Dendritic cell treated with granulocyte-macrophage colony-stimulating factor and Interleukin-4, amounts not matched to agents 40 ng/mL and 50 ng/mL, for 4 days (primary cell): ENCODE measurements at regions not wholly inside any gene's neighbourhood (a gene's known extent, or its start where the extent isn't known, plus 50 kb on each side); places are given as distances from the start of the nearest gene placed in this dataset.

Source experiments
- H3K27ac Mint-ChIP-seq: one replicate; pipeline ENCODE4 v1.8.0; 2022; ENCODE audit warnings: mild to moderate bottlenecking, mixed read lengths
- H3K27me3 Mint-ChIP-seq: one replicate; pipeline ENCODE4 v1.8.0; 2022; ENCODE audit warnings: mild to moderate bottlenecking, mixed read lengths
- H3K36me3 Mint-ChIP-seq: one replicate; pipeline ENCODE4 v1.8.0; 2022; ENCODE audit warnings: low read depth, mixed read lengths
- H3K4me1 Mint-ChIP-seq: one replicate; pipeline ENCODE4 v1.8.0; 2022; ENCODE audit warnings: low read depth, mixed read lengths
- H3K4me3 Mint-ChIP-seq: one replicate; pipeline ENCODE4 v1.8.0; 2022; ENCODE audit warnings: mild to moderate bottlenecking, moderate library complexity, mixed read lengths
- H3K9me3 Mint-ChIP-seq: one replicate; pipeline ENCODE4 v1.8.0; 2022; ENCODE audit warnings: mixed read lengths
- intact Hi-C: fragments of 100-400 bp; cut with micrococcal nuclease; formaldehyde crosslinking; loops from one replicate; pipeline ENCODE4 v1.15.0; 2022

DNA sequence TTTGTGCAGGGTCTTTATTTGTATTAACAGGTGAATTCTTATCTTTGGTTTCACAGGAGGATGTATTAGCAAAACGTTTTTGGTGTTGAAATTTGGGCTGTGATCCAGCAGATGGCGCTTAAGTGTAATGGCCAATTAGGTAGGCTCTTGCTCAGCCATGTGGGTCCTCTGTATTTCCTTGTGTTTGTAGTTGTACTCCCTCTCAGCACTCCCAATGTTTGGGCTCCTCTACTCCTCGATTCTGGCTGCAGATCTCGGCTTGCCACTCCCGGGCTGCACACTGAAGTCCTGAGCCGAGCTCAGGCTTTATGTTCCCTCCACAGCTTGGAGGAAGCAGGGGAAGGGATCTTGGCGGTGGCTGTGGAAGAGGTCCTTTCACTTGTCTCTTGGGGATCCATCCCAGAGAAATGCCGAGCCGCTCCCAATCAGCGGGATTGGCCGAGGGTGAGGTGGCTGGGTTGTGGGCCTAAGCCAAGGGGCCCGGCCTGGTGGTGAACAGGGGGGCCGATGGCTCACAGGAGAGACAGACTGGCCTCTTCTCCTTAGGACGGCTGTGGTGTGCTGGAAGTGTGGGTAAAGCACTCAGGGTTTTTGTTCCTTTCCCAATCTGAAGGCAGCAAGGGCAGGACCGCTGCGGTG is 133.7 kb downstream of the AEBP2 start:
- intact Hi-C loops = no loop called here
- Mint-ChIP-seq H3K9me3 (no peaks in the 10 kb centered on the region), H3K36me3 (peaks cover 4% of the 10 kb centered on the region), H3K27me3 (no peaks in the 10 kb centered on the region), H3K4me1 (peaks cover 8% of the 10 kb centered on the region), H3K4me3 (no peak overlapping the region), H3K27ac (no peak overlapping the region)

DNA sequence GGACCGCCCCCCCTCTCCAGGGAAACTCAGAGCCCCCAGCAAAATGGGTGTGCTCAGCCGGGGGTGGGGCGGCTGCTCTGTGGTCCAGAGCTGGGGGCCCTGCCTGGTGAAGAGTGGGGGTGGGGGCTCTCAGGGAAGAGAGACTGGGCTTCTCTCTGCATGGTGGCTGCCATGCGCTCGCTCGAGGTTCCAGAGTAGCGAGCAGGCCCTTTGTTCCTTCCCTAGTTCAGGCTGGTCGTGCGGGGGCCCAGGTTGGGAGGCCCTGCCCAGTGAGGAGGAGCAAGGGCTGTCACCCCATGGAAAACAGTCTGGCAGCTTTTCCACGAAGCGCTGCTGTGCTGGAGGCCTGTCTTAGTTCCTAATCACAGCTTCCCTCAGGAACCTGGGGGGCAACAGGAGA is 134.6 kb downstream of the AEBP2 start:
- H3K36me3 Mint-ChIP-seq = peaks cover 8% of the 10 kb centered on the region
- H3K27me3 Mint-ChIP-seq = no peaks in the 10 kb centered on the region
- no peak overlapping the region for H3K27ac Mint-ChIP-seq
- no peaks in the 10 kb centered on the region for H3K9me3 Mint-ChIP-seq
- H3K4me1 Mint-ChIP-seq = peaks cover 8% of the 10 kb centered on the region
- no peak overlapping the region for H3K4me3 Mint-ChIP-seq
- intact Hi-C loops = no loop called here

DNA sequence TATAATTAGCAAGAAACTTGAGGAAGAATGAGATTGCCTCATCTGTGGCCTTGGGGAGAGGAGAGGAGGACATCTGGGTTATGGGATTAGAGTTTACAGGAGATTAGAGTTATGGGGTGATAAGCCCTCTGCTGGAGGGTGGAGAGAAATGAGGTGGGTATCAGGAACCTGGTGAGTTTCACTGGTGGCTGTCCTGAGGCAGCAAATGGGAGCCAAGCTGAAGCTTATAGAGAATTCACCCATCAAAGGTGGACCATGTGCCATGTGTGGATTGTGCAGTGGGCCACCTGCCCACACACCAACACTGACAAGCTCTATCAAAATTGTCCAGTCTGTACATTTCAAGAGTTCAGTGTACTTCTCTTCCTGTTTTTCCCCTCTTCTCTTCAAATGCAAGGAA is 135.3 kb downstream of the AEBP2 start:
- Mint-ChIP-seq H3K9me3 (no peaks in the 10 kb centered on the region), H3K27ac (no peak overlapping the region), H3K4me1 (peaks cover 8% of the 10 kb centered on the region), H3K27me3 (no peaks in the 10 kb centered on the region), H3K36me3 (peaks cover 8% of the 10 kb centered on the region), H3K4me3 (no peak overlapping the region)
- intact Hi-C loops = no loop called here

DNA sequence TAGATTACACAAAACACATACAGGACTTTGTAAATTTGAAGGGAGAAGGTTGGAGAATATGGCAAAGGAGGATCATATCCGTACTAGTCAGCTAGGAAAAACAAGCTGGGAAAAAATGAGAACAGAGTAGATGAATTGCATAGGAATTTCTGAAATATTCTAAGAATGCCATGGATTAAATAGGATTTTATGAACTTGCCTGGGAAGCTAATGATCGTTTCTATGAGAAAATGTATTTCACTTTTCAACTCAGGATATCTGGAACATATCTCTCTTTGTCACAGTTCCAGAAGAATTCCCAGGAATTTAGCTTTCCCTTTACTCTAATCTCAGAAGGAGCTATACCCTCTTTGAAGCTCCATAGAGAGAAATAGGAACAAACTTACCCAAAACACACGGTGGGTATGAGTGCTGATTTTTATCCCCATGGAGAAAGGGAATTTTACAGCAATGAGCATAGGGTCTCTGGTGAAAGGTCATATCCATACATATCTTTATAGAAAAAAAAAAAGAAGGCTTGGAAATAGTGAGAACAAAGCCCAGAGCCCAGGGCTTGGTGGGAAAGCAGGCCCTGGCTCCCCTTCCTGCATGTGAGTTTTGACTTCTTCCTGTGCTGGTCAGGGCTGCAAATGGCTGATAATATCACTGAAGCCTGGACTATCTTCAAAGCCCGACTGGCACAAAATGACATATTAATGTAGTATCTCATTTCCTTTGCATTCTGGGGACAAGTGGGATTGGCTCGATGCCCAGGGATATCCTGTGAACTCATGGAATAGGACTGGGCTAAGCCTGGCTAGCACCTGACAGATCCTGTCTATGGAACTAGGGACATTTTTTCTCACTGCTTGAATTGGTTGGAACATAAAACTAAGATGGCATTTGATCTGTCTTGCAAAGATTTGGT is 136.3 kb downstream of the AEBP2 start:
- H3K4me1 Mint-ChIP-seq = peaks cover 8% of the 10 kb centered on the region
- H3K9me3 Mint-ChIP-seq = no peaks in the 10 kb centered on the region
- no peak overlapping the region for H3K4me3 Mint-ChIP-seq
- H3K27me3 Mint-ChIP-seq = no peaks in the 10 kb centered on the region
- intact Hi-C loops = no loop called here
- no peak overlapping the region for H3K27ac Mint-ChIP-seq
- H3K36me3 Mint-ChIP-seq = peaks cover 8% of the 10 kb centered on the region

DNA sequence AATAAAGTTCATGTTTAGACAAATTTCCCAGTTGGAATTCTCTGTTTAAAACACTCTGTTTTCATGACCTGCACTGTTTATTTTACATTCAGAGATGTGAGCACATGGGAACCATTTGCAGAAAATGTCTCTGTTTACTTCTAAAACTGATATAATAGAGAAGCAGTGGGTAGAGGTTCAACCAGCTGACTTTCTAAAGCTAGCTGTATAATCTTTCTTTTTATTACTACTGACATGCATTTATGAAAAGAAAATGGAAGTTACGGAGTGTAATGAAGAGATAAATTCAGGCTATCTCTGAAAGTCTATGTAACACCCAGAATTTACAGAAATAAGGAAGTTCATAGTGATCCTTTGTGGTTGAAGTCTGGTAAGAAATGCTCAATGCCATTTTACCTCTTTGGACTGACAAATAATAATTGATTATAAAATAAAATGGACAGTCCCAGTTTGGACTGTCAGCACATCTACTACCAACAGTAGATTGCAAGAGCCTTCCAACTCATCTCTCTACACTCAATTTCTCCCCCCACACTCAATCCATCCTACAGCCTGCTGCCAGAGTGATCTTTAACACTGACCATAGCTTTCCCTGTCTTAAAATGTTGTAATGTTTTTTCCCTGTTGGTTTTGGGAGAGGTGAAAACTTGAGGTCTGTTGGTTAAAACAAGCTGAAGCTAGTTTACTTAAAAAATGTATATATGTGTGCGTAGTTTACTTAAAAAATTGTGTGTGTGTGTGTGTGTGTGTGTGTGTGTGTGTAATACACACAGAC is 137.4 kb downstream of the AEBP2 start:
- intact Hi-C loops = no loop called here
- Mint-ChIP-seq H3K27me3 (no peaks in the 10 kb centered on the region), H3K27ac (no peak overlapping the region), H3K36me3 (peaks cover 8% of the 10 kb centered on the region), H3K4me1 (peaks cover 8% of the 10 kb centered on the region), H3K9me3 (peaks cover 1% of the 10 kb centered on the region), H3K4me3 (no peak overlapping the region)

DNA sequence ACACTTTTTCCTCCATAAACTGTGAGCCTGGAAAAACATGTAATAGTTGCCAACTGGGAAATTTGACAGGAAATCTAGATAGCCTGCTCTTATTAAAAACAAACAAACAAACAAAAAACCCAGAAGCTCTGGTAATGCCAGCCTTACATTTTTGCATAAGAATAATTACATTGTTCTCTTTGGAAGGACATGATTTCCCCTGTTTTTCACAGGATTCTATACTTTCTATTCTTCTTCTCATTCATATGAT is 137.9 kb downstream of the AEBP2 start:
- no peak overlapping the region for H3K27ac Mint-ChIP-seq
- no peaks in the 10 kb centered on the region for H3K27me3 Mint-ChIP-seq
- H3K4me1 Mint-ChIP-seq = peaks cover 8% of the 10 kb centered on the region
- no peak overlapping the region for H3K4me3 Mint-ChIP-seq
- H3K36me3 Mint-ChIP-seq = peaks cover 9% of the 10 kb centered on the region
- intact Hi-C loops = no loop called here
- H3K9me3 Mint-ChIP-seq = peaks cover 6% of the 10 kb centered on the region

DNA sequence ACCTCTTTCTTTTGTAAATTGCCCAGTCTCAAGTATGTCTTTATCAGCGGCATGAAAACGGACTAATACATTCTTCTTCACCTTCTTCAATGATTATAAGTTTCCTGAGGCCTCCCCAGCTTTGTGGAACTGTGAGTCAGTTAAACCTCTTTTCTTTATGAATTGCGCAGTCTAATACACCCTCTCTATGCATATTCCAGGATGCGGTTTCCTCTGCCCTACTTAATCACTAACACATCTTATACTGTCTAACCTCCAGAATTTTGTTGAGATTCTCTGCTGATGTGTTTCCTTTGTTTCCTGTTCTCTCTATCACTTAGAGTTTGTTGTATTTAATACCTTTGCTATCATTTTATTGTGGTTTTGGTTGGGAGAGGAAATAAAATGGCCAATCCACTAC is 145.4 kb downstream of the AEBP2 start:
- no peak overlapping the region for H3K27ac Mint-ChIP-seq
- no peaks in the 10 kb centered on the region for H3K27me3 Mint-ChIP-seq
- peaks cover 25% of the 10 kb centered on the region for H3K36me3 Mint-ChIP-seq
- no peak overlapping the region for H3K4me3 Mint-ChIP-seq
- H3K4me1 Mint-ChIP-seq = no peaks in the 10 kb centered on the region
- intact Hi-C loops = no loop called here
- H3K9me3 Mint-ChIP-seq = peaks cover 51% of the 10 kb centered on the region

DNA sequence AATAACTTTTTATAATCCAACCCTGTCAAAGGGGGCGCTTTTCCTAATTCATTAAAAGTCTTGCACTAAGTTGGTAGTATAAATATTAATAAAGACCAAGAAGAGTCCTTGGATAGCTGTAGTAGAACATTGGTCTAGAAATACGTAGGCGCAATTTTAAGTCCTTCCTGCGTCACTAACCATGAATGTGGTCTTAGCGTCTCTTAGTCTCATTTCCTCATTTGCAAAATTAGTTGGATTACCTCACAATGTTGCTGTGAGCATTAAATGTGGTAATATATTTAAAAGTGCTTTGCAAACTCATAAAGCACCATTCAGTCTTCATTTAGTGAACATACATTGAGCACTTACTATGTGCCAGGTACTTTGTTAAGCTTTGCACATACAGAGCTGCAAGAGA is 149.7 kb downstream of the AEBP2 start:
- Mint-ChIP-seq H3K4me1 (no peaks in the 10 kb centered on the region), H3K4me3 (no peak overlapping the region), H3K27me3 (no peaks in the 10 kb centered on the region), H3K36me3 (peaks cover 9% of the 10 kb centered on the region), H3K27ac (no peak overlapping the region), H3K9me3 (peaks cover 27% of the 10 kb centered on the region)
- intact Hi-C loops = no loop called here

DNA sequence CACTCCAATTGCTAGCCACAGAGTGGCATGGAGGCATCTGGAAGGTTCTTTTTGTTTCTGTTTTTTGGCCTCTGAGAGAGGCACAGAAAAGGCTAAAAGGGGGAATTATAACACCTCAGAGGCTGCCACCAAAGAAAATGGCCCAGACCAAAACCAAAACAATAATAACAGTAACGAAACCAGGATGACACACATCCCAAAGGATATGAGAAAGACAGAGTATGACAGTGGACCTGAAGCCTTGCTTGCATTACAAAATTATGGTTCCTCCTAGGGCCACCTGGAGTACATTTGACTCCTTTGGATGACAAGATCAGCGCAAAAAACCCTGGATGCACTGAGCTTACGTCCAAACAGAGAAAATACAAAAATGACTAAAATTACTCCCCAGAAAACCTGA is 152.7 kb downstream of the AEBP2 start:
- H3K27ac Mint-ChIP-seq = no peak overlapping the region
- no peaks in the 10 kb centered on the region for H3K4me1 Mint-ChIP-seq
- H3K27me3 Mint-ChIP-seq = no peaks in the 10 kb centered on the region
- intact Hi-C loops = no loop called here
- H3K9me3 Mint-ChIP-seq = peaks cover 5% of the 10 kb centered on the region
- no peak overlapping the region for H3K4me3 Mint-ChIP-seq
- no peaks in the 10 kb centered on the region for H3K36me3 Mint-ChIP-seq

DNA sequence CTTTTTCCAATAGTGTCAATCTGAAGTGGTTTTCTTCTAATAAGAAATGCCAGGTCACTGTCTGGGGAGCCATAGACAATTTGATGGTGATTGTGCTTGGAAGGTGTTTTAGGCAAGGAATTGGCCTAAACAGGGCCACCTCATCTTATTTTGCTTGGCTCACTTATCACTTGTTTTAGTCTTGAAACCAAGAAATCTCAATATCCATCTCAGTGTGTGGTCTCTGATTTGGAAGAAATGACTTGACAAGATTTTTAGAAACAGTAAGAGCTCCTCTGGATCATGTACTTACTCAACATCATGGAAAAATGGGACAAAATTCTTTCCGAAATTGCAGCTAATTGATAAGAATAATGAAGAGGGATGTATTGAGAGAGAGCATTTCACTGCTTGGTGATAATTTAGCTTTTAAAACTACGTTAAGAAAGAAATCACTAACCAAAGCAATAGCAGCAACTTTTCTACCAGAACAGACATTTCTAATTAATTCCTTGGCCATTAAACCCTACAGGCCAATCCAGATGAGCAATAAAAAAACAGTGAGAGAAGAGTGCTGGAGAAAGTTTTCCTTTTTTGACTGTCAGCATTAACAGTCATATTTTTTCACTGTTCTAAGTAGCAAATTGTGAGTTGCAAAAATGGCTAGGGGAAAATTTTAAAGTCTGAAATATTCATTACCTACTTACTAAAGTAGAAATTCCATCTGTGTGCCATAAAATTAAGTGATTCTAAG is 157.3 kb downstream of the AEBP2 start:
- no peaks in the 10 kb centered on the region for H3K36me3 Mint-ChIP-seq
- H3K27ac Mint-ChIP-seq = no peak overlapping the region
- no peaks in the 10 kb centered on the region for H3K27me3 Mint-ChIP-seq
- no peaks in the 10 kb centered on the region for H3K4me1 Mint-ChIP-seq
- intact Hi-C loops = no loop called here
- H3K4me3 Mint-ChIP-seq = no peak overlapping the region
- H3K9me3 Mint-ChIP-seq = no peaks in the 10 kb centered on the region

DNA sequence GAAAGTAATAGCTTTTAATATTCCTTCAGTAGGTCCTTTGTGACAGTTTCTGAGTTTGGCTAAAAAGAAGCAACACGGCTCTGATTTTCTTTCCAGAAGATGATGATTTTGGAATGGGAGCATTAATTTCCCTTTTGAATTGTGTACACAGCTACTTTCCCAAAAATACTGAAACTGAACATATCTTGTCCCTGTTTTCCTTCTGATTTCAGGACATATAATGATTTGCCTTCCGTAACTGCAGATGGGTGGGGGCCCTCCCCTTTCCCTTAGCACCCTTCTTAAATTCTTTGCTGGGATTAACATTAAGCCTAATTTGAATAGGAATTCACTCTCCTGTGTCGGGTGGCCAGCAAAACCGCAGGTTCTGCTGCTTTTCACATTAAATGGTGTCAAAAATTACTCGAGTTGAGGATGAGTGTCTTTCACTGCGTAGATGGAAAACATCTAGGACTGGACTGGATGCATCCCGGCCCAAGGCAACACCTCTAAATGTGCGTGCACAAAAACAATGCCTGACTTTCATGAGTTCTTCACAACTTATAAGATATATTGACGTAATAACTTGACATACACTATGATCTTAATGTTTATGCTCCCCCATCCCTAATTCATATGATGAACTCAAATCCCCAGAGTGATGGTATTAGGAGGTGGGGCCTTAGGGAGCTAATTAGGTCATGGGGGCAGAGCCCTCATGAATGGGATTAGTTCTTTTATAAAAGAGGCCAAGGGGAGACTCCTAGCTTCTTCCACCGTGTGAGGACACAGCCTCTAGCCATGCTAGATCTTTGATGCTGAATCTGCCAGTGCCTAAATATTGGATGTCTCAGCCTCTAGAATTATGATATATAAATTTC is 158.1 kb downstream of the AEBP2 start:
- intact Hi-C loops = no loop called here

DNA sequence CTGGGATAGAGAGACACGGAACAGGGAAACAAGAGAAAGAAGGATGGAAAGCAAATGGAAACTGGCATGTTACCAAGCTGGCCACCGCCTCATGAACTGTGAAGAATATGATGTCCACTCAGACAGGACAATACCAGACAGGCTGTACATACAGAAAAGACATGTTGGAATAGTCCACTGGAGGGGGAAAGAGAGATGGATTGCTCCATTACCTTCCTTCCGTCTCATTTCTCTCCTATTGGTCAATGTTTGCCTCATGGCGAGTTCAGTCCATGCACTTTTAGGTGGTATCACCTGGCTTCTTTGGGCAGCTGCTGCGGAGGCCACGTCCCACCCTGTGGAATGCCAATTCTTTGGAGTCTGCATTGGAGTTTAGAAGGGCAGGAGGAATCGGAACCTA is 166.4 kb downstream of the AEBP2 start:
- Mint-ChIP-seq H3K9me3 (peaks cover 7% of the 10 kb centered on the region), H3K36me3 (no peaks in the 10 kb centered on the region), H3K4me1 (no peaks in the 10 kb centered on the region), H3K27ac (no peak overlapping the region), H3K27me3 (no peaks in the 10 kb centered on the region), H3K4me3 (no peak overlapping the region)
- intact Hi-C loops = no loop called here

More for the DNA sequence above, 158.1 kb downstream of the AEBP2 start:
- H3K27ac Mint-ChIP-seq = no peak overlapping the region
- H3K4me1 Mint-ChIP-seq = no peaks in the 10 kb centered on the region
- no peak overlapping the region for H3K4me3 Mint-ChIP-seq
- no peaks in the 10 kb centered on the region for H3K36me3 Mint-ChIP-seq
- no peaks in the 10 kb centered on the region for H3K27me3 Mint-ChIP-seq
- H3K9me3 Mint-ChIP-seq = no peaks in the 10 kb centered on the region

DNA sequence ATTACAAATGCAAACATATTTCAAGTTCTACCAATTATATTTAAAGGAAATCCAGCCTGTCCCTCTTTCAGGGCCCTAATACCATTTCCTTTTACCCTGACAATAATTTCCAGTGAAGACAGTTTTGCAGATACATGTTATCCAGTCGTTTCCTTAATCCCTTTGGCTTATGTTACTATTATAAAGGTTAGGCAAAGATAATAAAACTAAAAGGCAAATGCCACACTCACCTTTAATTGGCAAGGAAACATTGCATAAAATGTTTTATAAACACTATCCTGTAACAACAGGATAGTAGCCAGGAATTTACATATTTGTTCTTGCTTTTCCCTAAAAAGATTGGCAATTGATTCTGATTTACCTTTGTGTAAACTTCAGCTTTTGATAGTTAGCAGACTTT is 168.7 kb downstream of the AEBP2 start:
- Mint-ChIP-seq H3K27ac (no peak overlapping the region), H3K9me3 (peaks cover 21% of the 10 kb centered on the region), H3K4me3 (no peak overlapping the region), H3K4me1 (no peaks in the 10 kb centered on the region), H3K36me3 (no peaks in the 10 kb centered on the region), H3K27me3 (no peaks in the 10 kb centered on the region)
- intact Hi-C loops = no loop called here
